Naive B cell (primary cell): ENCODE measurements at regions not wholly inside any gene's neighbourhood (a gene's known extent, or its start where the extent isn't known, plus 50 kb on each side); places are given as distances from the start of the nearest gene placed in this dataset.

Source experiments
- ATAC-seq, 2 donors: fragments of 150-1000 bp; cut with Tn5 transposase; 2 replicates each; pipeline ENCODE4 v1.10.0; 2021; ENCODE audit warnings: low read depth in 2 of 2, mild to moderate bottlenecking in 2 of 2, moderate library complexity in 2 of 2
- DNase-seq: peaks from one replicate; pipeline ENCODE4 v3.0.0; 2022
- H3K27ac Mint-ChIP-seq, 6 donors: one replicate each; pipeline ENCODE4 v1.8.0; 2020 to 2022; ENCODE audit warnings: mild to moderate bottlenecking in 6 of 6, mixed read lengths in 6 of 6, moderate library complexity in 5 of 6, inconsistent platforms in 2 of 6
- H3K27me3 Mint-ChIP-seq, 3 donors: one replicate each; pipeline ENCODE4 v1.8.0; 2021 to 2022; ENCODE audit warnings: mixed read lengths in 3 of 3, mild to moderate bottlenecking in 1 of 3
- H3K36me3 Mint-ChIP-seq, 2 donors: one replicate each; pipeline ENCODE4 v1.8.0; 2020 to 2022; ENCODE audit warnings: mixed read lengths in 2 of 2, inconsistent platforms in 1 of 2, mild to moderate bottlenecking in 1 of 2
- H3K4me1 Mint-ChIP-seq, 3 donors: one replicate each; pipeline ENCODE4 v1.8.0; 2020 to 2022; ENCODE audit warnings: mixed read lengths in 3 of 3, inconsistent platforms in 1 of 3, mild to moderate bottlenecking in 1 of 3, moderate library complexity in 1 of 3
- H3K4me3 Mint-ChIP-seq, 8 donors: one replicate each; pipeline ENCODE4 v1.8.0; 2020 to 2022; ENCODE audit warnings: mild to moderate bottlenecking in 8 of 8, mixed read lengths in 8 of 8, moderate library complexity in 8 of 8, inconsistent platforms in 2 of 8
- H3K9me3 Mint-ChIP-seq, 7 donors: one replicate each; pipeline ENCODE4 v1.8.0; 2020 to 2022; ENCODE audit warnings: mixed read lengths in 7 of 7, mild to moderate bottlenecking in 5 of 7, inconsistent platforms in 2 of 7, moderate library complexity in 1 of 7

GRCh38 chr2:67646714-67647333, 249.7 kb downstream of the ETAA1 start:
- ATAC-seq, result no peak

GRCh38 chr2:67649331-67650261, 252.5 kb downstream of the ETAA1 start:
- Mint-ChIP-seq H3K36me3 (peaks cover 0 to 11% of the 10 kb centered on the region in 2 donors), H3K27me3 (peaks cover 0 to 18% (median 8%) of the 10 kb centered on the region in 3 donors), H3K4me3 (no peak overlapping the region), H3K9me3 (peaks cover 6 to 28% (median 14%) of the 10 kb centered on the region in 7 donors), H3K27ac (peak overlapping the region in 1 of 6 donors; percentile 59), H3K4me1 (no peaks in the 10 kb centered on the region)
- no peak for DNase-seq
- no peak for ATAC-seq

More at GRCh38 chr2:67646714-67647333, 249.7 kb downstream of the ETAA1 start:
- H3K36me3 Mint-ChIP-seq, result peaks cover 0 to 11% of the 10 kb centered on the region in 2 donors
- peaks cover 6 to 22% (median 13%) of the 10 kb centered on the region in 7 donors for H3K9me3 Mint-ChIP-seq
- no peak for DNase-seq
- H3K27ac Mint-ChIP-seq, result no peak overlapping the region
- no peak overlapping the region for H3K4me3 Mint-ChIP-seq
- no peaks in the 10 kb centered on the region for H3K4me1 Mint-ChIP-seq
- H3K27me3 Mint-ChIP-seq, result peaks cover 0 to 14% (median 6%) of the 10 kb centered on the region in 3 donors

GRCh38 chr2:67650291-67651133, 253.4 kb downstream of the ETAA1 start:
- DNase-seq, result no peak
- peaks cover 0 to 11% of the 10 kb centered on the region in 2 donors for H3K36me3 Mint-ChIP-seq
- peaks cover 8 to 23% (median 14%) of the 10 kb centered on the region in 7 donors for H3K9me3 Mint-ChIP-seq
- H3K27me3 Mint-ChIP-seq, result peaks cover 0 to 18% (median 8%) of the 10 kb centered on the region in 3 donors
- H3K4me1 Mint-ChIP-seq, result no peaks in the 10 kb centered on the region
- H3K4me3 Mint-ChIP-seq, result no peak overlapping the region
- no peak for ATAC-seq
- H3K27ac Mint-ChIP-seq, result peak overlapping the region in 1 of 6 donors; percentile 73

GRCh38 chr2:67651565-67651964, 254.4 kb downstream of the ETAA1 start:
- Mint-ChIP-seq H3K4me1 (no peaks in the 10 kb centered on the region), H3K36me3 (peaks cover 0 to 3% of the 10 kb centered on the region in 2 donors), H3K9me3 (peaks cover 7 to 21% (median 10%) of the 10 kb centered on the region in 7 donors), H3K4me3 (no peak overlapping the region), H3K27ac (no peak overlapping the region), H3K27me3 (peaks cover 0 to 18% (median 8%) of the 10 kb centered on the region in 3 donors)
- DNase-seq, result no peak
- ATAC-seq, result no peak

- Mint-ChIP-seq H3K4me1 (no peaks in the 10 kb centered on the region), H3K27ac (no peak overlapping the region), H3K36me3 (no peaks in the 10 kb centered on the region), H3K27me3 (peaks cover 0 to 18% (median 8%) of the 10 kb centered on the region in 3 donors), H3K4me3 (no peak overlapping the region), H3K9me3 (peaks cover 0 to 13% (median 4%) of the 10 kb centered on the region in 7 donors)
- no peak for ATAC-seq
- DNase-seq, result no peak
Observed at GRCh38 chr2:67652679-67653078, 255.5 kb downstream of the ETAA1 start.

- Mint-ChIP-seq H3K9me3 (peaks cover 4 to 18% (median 8%) of the 10 kb centered on the region in 7 donors), H3K27ac (no peak overlapping the region), H3K27me3 (peaks cover 0 to 10% (median 8%) of the 10 kb centered on the region in 3 donors), H3K4me3 (no peak overlapping the region), H3K4me1 (no peaks in the 10 kb centered on the region), H3K36me3 (no peaks in the 10 kb centered on the region)
- DNase-seq (no peak), ATAC-seq (no peak)
Observed at GRCh38 chr2:67656875-67657274, 259.7 kb downstream of the ETAA1 start.

GRCh38 chr2:67658820-67659219, 261.7 kb downstream of the ETAA1 start:
- Mint-ChIP-seq H3K27me3 (peaks cover 0 to 7% (median 1%) of the 10 kb centered on the region in 3 donors), H3K4me3 (no peak overlapping the region), H3K4me1 (no peaks in the 10 kb centered on the region), H3K27ac (no peak overlapping the region), H3K9me3 (peaks cover 0 to 11% (median 8%) of the 10 kb centered on the region in 7 donors), H3K36me3 (no peaks in the 10 kb centered on the region)
- DNase-seq (no peak), ATAC-seq (no peak)

- no peak for ATAC-seq
- peaks cover 0 to 11% (median 8%) of the 10 kb centered on the region in 7 donors for H3K9me3 Mint-ChIP-seq
- H3K4me1 Mint-ChIP-seq, result no peaks in the 10 kb centered on the region
- H3K27ac Mint-ChIP-seq, result no peak overlapping the region
- H3K36me3 Mint-ChIP-seq, result no peaks in the 10 kb centered on the region
- no peak for DNase-seq
- H3K4me3 Mint-ChIP-seq, result no peak overlapping the region
- peaks cover 0 to 8% (median 7%) of the 10 kb centered on the region in 3 donors for H3K27me3 Mint-ChIP-seq
Observed at GRCh38 chr2:67660015-67660602, 263.0 kb downstream of the ETAA1 start.

- ATAC-seq (no peak), DNase-seq (no peak)
- peaks cover 0 to 9% (median 5%) of the 10 kb centered on the region in 7 donors for H3K9me3 Mint-ChIP-seq
- no peak overlapping the region for H3K27ac Mint-ChIP-seq
- peaks cover 0 to 14% (median 9%) of the 10 kb centered on the region in 3 donors for H3K27me3 Mint-ChIP-seq
- H3K4me3 Mint-ChIP-seq, result no peak overlapping the region
- H3K4me1 Mint-ChIP-seq, result no peaks in the 10 kb centered on the region
- H3K36me3 Mint-ChIP-seq, result no peaks in the 10 kb centered on the region
Observed at GRCh38 chr2:67660871-67661270, 263.7 kb downstream of the ETAA1 start.

- DNase-seq (no peak), ATAC-seq (no peak)
- Mint-ChIP-seq H3K27ac (no peak overlapping the region), H3K27me3 (peaks cover 0 to 20% (median 16%) of the 10 kb centered on the region in 3 donors), H3K4me3 (no peak overlapping the region), H3K36me3 (no peaks in the 10 kb centered on the region), H3K9me3 (peaks cover 0 to 11% (median 4%) of the 10 kb centered on the region in 7 donors), H3K4me1 (no peaks in the 10 kb centered on the region)
Observed at GRCh38 chr2:67662222-67662621, 265.1 kb downstream of the ETAA1 start.

GRCh38 chr2:67663776-67664175, 266.6 kb downstream of the ETAA1 start:
- ATAC-seq (no peak), DNase-seq (no peak)
- Mint-ChIP-seq H3K27me3 (peaks cover 6 to 20% (median 16%) of the 10 kb centered on the region in 3 donors), H3K4me1 (no peaks in the 10 kb centered on the region), H3K27ac (no peak overlapping the region), H3K4me3 (no peak overlapping the region), H3K9me3 (peaks cover 0 to 11% (median 4%) of the 10 kb centered on the region in 7 donors), H3K36me3 (no peaks in the 10 kb centered on the region)

- no peaks in the 10 kb centered on the region for H3K4me1 Mint-ChIP-seq
- DNase-seq, result no peak
- no peak overlapping the region for H3K4me3 Mint-ChIP-seq
- H3K27ac Mint-ChIP-seq, result no peak overlapping the region
- no peaks in the 10 kb centered on the region for H3K36me3 Mint-ChIP-seq
- ATAC-seq, result no peak
- H3K27me3 Mint-ChIP-seq, result peaks cover 9 to 16% (median 13%) of the 10 kb centered on the region in 3 donors
- H3K9me3 Mint-ChIP-seq, result peaks cover 0 to 3% (median 0%) of the 10 kb centered on the region in 7 donors
Observed at GRCh38 chr2:67666386-67667053, 269.4 kb downstream of the ETAA1 start.
